ENCODE measurements at regions not wholly inside any gene's neighbourhood (a gene's known extent, or its start where the extent isn't known, plus 50 kb on each side); places are given as distances from the start of the nearest gene placed in this dataset.

GRCh38 chr11:90329043-90329442, 106.2 kb upstream of the CHORDC1 start:
- no peak for TF ChIP-seq EZH2 (IDR thresholded peaks at IDR 0.05; ENCODE audit: borderline replicate concordance)
- no peak for TF ChIP-seq CTCF (IDR thresholded peaks at IDR 0.05; ENCODE audit: poor library complexity)

All from hepatocyte (in vitro differentiated cells).